Stimulated activated CD4-positive, alpha-beta T cell treated with anti-CD3 and anti-CD28 coated beads, Interleukin-4, amount 100 ng/mL, for 4 hours (primary cell): ENCODE measurements at regions not wholly inside any gene's neighbourhood (a gene's known extent, or its start where the extent isn't known, plus 50 kb on each side); places are given as distances from the start of the nearest gene placed in this dataset.
A peak's percentile ranks its signal among the peaks of the same experiment; 100 is the strongest.

Source experiments
- DNase-seq, 2 experiments: peaks; one replicate each; pipeline ENCODE4 v3.0.0-alpha.2; 2020

DNA sequence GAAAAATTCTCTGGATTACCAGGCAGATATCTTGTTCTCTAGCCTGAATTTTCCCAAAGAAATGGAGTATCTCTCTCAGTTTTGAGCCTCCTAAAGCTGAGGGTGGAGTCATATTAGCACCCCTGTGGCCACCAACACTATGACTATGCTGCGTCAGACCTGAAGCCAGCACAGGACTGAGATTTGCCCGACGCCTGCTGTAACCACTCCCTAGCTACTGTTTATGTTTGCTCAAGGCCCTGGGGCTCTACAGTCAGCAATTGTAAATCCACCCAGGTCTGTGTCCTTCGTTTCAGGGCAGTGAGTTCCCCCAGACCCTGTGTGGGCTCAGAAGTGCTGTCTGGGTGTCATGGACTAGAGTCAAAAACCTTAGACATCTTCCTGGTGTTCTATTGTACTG lies 61.4 kb downstream of the ZXDA start:
- DNase-seq, result no peak

DNA sequence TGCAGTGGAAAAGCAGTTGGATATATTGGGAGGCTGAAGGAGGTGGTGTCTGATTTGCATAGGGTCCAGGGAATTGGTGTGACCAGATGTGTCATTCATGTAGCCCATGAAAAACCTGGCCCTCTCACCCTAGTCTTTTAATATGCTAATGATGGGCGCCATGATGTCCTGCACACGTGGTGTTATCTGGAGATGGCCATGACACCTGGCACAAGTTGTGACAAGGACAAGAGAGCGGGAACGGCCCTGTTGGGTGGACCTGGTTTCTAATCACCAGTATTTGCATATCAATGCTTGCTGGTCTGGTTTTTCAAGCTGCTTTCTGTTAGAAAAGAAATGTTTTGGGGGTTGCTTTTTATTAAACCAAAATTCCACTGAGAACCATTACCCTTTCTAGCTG lies 87.4 kb downstream of the ZXDA start:
- DNase-seq, result no peak

DNA sequence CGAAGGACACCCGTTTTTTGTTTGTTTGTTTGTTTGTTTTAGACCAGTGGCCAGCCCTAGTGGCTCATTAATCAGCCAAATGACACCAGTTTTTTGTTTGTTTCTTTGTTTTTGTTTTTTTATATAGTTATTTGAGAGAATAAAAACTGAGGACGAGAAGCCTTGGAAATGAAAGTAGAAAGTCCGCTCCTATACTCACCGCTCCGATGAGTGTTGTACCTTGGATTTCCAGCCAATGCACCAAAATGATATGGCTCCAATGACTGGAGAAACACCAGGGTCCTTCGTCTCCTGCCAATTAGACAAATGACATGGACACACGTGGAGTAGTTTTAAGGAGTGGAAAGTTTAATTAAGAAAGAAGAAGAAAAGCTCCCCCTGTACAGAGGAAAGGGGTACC lies 87.9 kb downstream of the ZXDA start:
- DNase-seq, result no peak

DNA sequence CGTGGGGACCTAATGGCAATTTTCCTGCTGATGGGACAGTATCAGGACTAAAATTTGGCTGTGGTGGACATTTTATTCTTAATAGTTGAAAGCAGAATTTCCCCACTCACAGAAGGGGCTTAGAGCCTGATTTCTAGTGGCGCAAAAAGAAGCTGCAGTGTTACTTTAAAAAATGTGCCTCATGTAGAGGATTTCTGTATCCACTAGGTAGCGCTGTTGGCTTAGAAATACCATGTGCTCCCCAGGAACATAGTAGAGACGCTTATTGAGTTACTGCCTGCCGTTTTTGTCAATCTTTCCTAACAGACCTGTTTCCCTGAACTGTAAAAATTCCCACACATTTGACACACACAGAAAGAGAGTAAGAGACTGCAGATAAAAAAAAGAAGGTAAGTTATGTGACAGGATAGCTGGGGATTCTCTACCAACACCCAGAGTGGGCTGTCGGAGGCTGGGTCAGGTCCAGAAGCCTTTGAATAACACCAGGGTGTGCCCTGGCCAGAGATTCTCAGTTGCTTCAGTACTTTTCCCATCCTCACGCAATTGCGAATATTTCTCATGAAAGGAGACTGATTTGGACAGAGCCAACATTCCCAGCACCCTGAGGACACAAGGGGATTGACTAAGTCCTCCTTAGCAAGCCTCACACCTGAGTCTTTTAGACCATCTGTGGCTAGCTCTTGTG lies 88.4 kb downstream of the ZXDA start:
- DNase-seq, result peak in 1 of 2 experiments; percentile 1

DNA sequence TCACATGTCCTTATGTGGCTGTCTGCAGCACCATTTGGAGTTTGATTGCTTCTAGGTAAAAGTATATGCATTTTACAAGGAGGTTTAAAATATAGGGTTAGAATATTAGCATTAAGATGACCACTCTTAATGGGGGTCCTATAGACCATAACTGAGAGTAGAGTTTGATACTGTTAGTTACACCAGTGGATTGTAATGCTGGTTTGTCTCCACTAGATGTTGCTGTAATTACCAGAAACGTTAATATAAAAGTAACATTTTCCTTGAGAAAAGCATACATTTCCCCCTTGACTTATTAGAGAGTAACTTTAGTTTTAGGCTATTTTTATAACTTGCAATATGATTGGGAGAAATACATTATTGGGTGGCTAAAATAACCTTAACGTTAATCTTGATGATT lies 93.0 kb downstream of the ZXDA start:
- no peak for DNase-seq

DNA sequence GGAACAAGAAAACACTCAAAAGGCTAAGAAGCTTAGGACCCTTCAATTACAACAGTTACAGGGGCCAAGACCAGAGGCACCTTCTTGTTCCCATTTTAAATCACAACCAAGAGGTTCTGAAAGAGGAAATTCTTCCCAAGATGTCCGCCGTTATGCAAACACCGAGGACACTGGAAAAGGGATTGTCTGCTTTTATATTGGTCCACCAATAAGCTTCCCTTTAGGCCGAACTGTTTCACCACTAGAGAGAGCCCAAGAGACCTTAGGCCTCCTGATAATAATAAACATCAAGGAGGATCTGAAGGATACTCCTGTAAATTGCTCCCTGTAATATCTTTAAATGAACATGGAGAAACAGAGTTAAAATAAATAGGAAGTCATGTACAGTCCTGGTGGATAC lies 92.6 kb upstream of the NLRP2B start:
- no peak for DNase-seq

DNA sequence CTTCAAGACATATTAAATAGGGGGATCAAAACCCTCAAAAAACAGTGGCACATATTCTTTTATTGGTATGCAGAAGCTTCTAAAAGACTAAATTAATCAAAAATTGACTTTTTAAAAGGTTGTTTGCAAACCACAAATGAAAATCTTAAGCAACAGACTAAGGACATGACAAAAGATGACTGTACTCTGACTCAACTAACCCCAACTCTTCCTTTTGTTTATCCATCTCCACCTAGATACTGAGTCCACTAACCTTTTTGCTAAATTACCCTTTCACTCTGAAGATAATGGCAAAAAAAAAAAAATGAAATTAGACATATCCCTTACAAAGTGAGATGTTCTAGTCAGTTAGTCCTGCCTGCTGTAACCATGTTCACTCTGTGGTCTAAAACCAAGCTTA lies 91.6 kb upstream of the NLRP2B start:
- DNase-seq, result no peak

DNA sequence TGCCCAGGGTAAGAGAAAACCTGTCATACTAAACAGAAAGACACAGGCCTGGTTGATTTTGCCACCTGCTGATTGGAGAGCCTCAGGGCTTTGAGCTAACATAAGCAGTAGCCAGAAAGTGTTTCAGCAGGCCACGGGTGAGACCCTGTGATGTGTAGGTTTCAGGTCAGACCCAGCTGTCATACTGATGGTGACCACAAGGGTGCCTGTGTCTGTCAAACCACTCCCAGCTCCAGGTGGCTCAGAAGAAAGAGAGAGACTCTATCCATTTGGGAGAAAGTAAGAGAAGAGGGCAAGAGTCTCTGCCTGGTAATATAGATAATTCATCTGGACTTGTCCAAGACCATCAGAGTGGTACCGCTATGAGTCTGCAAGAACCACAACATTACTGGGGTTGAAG lies 72.8 kb upstream of the NLRP2B start:
- DNase-seq, result no peak

DNA sequence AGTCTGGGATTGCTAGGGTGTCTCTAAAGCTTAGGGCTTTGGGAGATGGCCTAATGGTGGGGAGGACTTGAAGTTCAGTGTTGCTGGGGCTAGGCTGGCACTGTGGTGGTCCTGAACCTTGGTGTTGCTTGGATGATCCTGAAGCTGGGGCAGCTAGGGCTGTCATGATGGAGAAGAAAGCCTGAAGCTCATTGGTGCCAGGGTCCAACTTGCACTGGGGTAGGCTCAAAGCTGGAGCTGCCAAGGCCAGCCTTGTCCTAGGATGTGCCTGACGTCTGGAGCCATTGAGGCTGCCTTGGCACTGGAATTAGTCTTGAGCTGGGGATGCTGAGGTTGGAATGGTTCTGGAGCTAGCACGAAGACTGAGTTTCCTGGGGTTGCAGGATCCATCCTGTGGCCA lies 61.0 kb upstream of the NLRP2B start:
- no peak for DNase-seq

DNA sequence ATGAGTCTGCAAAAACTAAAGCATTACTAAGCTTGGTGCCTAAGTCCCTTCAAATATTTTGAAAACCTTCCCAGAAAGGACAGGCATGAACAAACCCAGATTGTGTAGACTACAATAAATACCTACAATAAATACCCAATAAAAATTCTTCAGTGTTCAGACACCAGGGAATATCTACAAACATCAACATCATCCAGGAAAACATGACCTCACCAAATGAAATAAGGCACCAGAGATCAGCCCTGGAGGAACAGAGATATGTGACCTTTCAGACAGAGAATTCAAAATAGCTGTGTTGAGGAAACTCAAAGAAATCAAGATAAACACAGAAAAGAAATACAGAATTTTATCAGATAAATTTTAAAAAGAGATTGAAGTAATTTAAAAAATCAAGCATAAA lies 57.8 kb upstream of the NLRP2B start:
- DNase-seq, result no peak
